Common myeloid progenitor, CD34-positive (primary cell): ENCODE measurements at regions not wholly inside any gene's neighbourhood (a gene's known extent, or its start where the extent isn't known, plus 50 kb on each side); places are given as distances from the start of the nearest gene placed in this dataset.

ENCODE experiments used
- CTCF ChIA-PET: fragments of 350-600 bp; sonication (Branson Sonifier 250); formaldehyde crosslinking; loops from one replicate; lab custom pipeline; 2021; ENCODE audit warnings: antibody characterized with exemption; lab: Charles Lee
- POLR2A ChIA-PET: fragments of 350-600 bp; sonication (Branson Sonifier 250); formaldehyde crosslinking; loops from one replicate; lab custom pipeline; 2021; ENCODE audit warnings: antibody characterized with exemption; lab: Charles Lee
- DNase-seq, 3 donors: peaks; one replicate each; pipeline versions ENCODE4 v3.0.0 to v3.0.0-alpha.2; 2013
- H3K27ac ChIP-seq, 2 experiments: 1 replicate in 1 of 2; 2 replicates in 1 of 2; pipeline ENCODE4 v1.7.0; 2013; ENCODE audit warnings: inconsistent platforms in 2 of 2, low read length in 2 of 2, mild to moderate bottlenecking in 2 of 2, low read depth in 1 of 2, moderate library complexity in 1 of 2; ENCODE audit not compliant: severe bottlenecking in 2 of 2, insufficient read depth in 1 of 2, poor library complexity in 1 of 2
- H3K27me3 ChIP-seq, 5 experiments: replicated peaks in 2 of 5; 1 replicate in 3 of 5; 2 replicates in 2 of 5; pipeline versions ENCODE4 v1.6.1 to v1.7.0; 2013; ENCODE audit warnings: low read length in 4 of 5, mild to moderate bottlenecking in 2 of 5, moderate library complexity in 2 of 5, inconsistent platforms in 1 of 5; ENCODE audit not compliant: insufficient read depth in 5 of 5, control insufficient read depth in 4 of 5
- H3K36me3 ChIP-seq, 4 experiments: 1 replicate in 2 of 4; 2 replicates in 2 of 4; pipeline versions ENCODE4 v1.6.1 to v1.7.0; 2013; ENCODE audit warnings: low read length in 3 of 4, control low read depth in 1 of 4, mild to moderate bottlenecking in 1 of 4; ENCODE audit not compliant: control insufficient read depth in 4 of 4, insufficient read depth in 4 of 4
- H3K4me1 ChIP-seq, 4 experiments: 1 replicate in 3 of 4; 2 replicates in 1 of 4; pipeline versions ENCODE4 v1.6.1 to v1.7.1; 2013; ENCODE audit warnings: low read length in 3 of 4, mild to moderate bottlenecking in 3 of 4, control low read depth in 1 of 4, inconsistent platforms in 1 of 4, moderate library complexity in 1 of 4; ENCODE audit not compliant: control insufficient read depth in 4 of 4, insufficient read depth in 4 of 4; ENCODE audit errors: control extremely low read depth in 1 of 4
- H3K4me3 ChIP-seq, 7 experiments: 1 replicate in 4 of 7; 2 replicates in 3 of 7; pipeline versions ENCODE4 v1.5.1 to v1.7.0; 2013; ENCODE audit warnings: mild to moderate bottlenecking in 7 of 7, low read length in 6 of 7, moderate library complexity in 6 of 7, inconsistent platforms in 2 of 7, low read depth in 2 of 7, control low read depth in 1 of 7; ENCODE audit not compliant: insufficient read depth in 4 of 7, control insufficient read depth in 1 of 7; ENCODE audit errors: extremely low read depth in 1 of 7
- H3K9me3 ChIP-seq, 5 experiments: 1 replicate in 4 of 5; 2 replicates in 1 of 5; pipeline versions ENCODE4 v1.6.1 to v1.7.1; 2013; ENCODE audit warnings: low read length in 4 of 5, mild to moderate bottlenecking in 2 of 5, inconsistent platforms in 1 of 5, low read depth in 1 of 5, moderate library complexity in 1 of 5; ENCODE audit not compliant: control insufficient read depth in 4 of 5, insufficient read depth in 2 of 5; ENCODE audit errors: control extremely low read depth in 1 of 5
- WGBS: methylation state at CpG from one replicate; pipeline ENCODE4 v1.1.5; 2013; ENCODE audit not compliant: insufficient coverage; 5-methylcytosine and 5-hydroxymethylcytosine counted together

DNA sequence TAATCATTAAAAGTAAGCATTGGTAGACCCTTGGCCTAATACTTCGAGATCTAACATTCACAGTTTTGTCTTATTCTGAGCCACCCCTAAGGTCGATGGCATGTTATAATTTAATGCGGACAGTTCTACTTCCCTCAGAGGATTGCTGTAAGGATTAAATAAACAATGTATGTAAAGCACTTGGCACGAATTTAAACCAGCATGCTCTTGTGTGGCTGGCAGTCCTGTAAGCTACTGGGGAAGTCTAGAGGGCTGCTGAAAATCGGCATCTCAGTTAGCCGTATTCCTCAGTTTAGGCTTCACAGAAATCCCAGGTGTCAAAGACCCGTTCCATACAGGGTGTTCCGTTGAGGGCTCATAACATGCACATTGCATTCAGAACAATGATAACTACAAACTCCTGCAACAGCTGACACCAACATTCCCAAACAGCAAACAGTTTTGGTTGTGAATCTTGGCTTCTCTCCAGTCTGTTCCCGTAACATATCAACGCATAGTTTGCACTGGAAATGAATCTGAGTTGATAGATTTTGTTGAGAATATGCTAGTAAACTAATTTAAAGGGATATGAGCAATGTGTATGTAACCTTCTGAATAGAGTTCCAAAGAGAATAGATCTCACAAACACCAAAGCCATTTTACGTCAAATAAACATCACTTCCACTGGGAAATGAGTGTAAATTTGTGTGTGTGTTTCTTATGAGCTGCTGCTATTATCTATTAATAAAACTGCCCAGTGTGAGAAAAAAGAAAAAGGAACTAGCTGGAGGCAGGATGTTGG is 52.2 kb upstream of the ACKR3 start:
- peaks cover 8 to 33% (median 21%) of the 10 kb centered on the region in 4 experiments for H3K4me1 ChIP-seq
- H3K36me3 ChIP-seq, result no peaks in the 10 kb centered on the region
- H3K4me3 ChIP-seq, result no peak overlapping the region
- peak in 1 of 3 donors; percentile 22 for DNase-seq
- no peak overlapping the region for H3K27ac ChIP-seq
- no peaks in the 10 kb centered on the region for H3K27me3 ChIP-seq
- H3K9me3 ChIP-seq, result no peaks in the 10 kb centered on the region
- 79% methylated on average over 8 of the region's 11 CpGs for WGBS
- CTCF ChIA-PET, result interaction anchor here (0.9 to 3.7 kb wide), 5 partner anchors 16 to 52 kb away, joined by 3 to 17 read pairs (median 4); partner anchors contain the start of gene ACKR3
- POLR2A ChIA-PET, result no interaction called here
